Astrocyte (in vitro differentiated cells and primary cell): ENCODE measurements at regions not wholly inside any gene's neighbourhood (a gene's known extent, or its start where the extent isn't known, plus 50 kb on each side); places are given as distances from the start of the nearest gene placed in this dataset.
A peak's percentile ranks its signal among the peaks of the same experiment; 100 is the strongest.

Experiments used
- DNase-seq: peaks from one replicate; pipeline ENCODE4 v3.0.0-alpha.2; 2010; ENCODE audit warnings: low read depth
- FAIRE-seq: peaks from 2 replicates; lab custom pipeline; 2011; peaks lifted over from hg19 to GRCh38; lab: Jason Lieb, UNC
- H2AFZ ChIP-seq: 2 replicates; pipeline ENCODE4 v1.6.0; 2012; ENCODE audit warnings: low read depth, low read length, inconsistent platforms
- H3K27ac ChIP-seq: 2 replicates; pipeline ENCODE4 v1.5.1; 2011; ENCODE audit warnings: low read depth, low read length, inconsistent platforms
- H3K27me3 ChIP-seq: 2 replicates; pipeline ENCODE4 v1.6.0; 2011; ENCODE audit warnings: low read length, inconsistent platforms; ENCODE audit not compliant: insufficient read depth
- H3K36me3 ChIP-seq: 2 replicates; pipeline ENCODE4 v1.5.1; 2011; ENCODE audit warnings: low read length, inconsistent platforms; ENCODE audit not compliant: insufficient read depth
- H3K4me1 ChIP-seq: 2 replicates; pipeline ENCODE4 v1.5.1; 2011; ENCODE audit warnings: low read length, inconsistent platforms; ENCODE audit not compliant: insufficient read depth
- H3K4me2 ChIP-seq: 2 replicates; pipeline ENCODE4 v1.6.0; 2012; ENCODE audit warnings: low read length, inconsistent platforms
- H3K4me3 ChIP-seq: 2 replicates; pipeline ENCODE4 v1.5.1; 2011; ENCODE audit warnings: low read depth, mild to moderate bottlenecking, low read length, inconsistent platforms; ENCODE audit not compliant: insufficient read depth
- H3K79me2 ChIP-seq: 2 replicates; pipeline ENCODE4 v1.6.0; 2012; ENCODE audit warnings: mild to moderate bottlenecking, low read length, inconsistent platforms; ENCODE audit not compliant: insufficient read depth
- H3K9ac ChIP-seq: 2 replicates; pipeline ENCODE4 v1.6.0; 2012; ENCODE audit warnings: mild to moderate bottlenecking, low read length, inconsistent platforms
- H3K9me3 ChIP-seq: 2 replicates; pipeline ENCODE4 v1.5.1; 2012; ENCODE audit warnings: low read depth, mild to moderate bottlenecking, low read length, inconsistent platforms; ENCODE audit not compliant: insufficient read depth
- H4K20me1 ChIP-seq: 2 replicates; pipeline ENCODE4 v1.6.0; 2012; ENCODE audit warnings: low read length, inconsistent platforms; ENCODE audit not compliant: insufficient read depth
- H3K27ac Mint-ChIP-seq: one replicate; pipeline ENCODE4 v1.8.0; 2021; ENCODE audit warnings: mild to moderate bottlenecking, mixed read lengths; ENCODE audit not compliant: unreplicated experiment
- H3K27me3 Mint-ChIP-seq: one replicate; pipeline ENCODE4 v1.8.0; 2021; ENCODE audit warnings: low read depth, mixed read lengths; ENCODE audit not compliant: unreplicated experiment
- H3K36me3 Mint-ChIP-seq: one replicate; pipeline ENCODE4 v1.8.0; 2021; ENCODE audit warnings: low read depth, mixed read lengths; ENCODE audit not compliant: unreplicated experiment
- H3K4me1 Mint-ChIP-seq: one replicate; pipeline ENCODE4 v1.8.0; 2021; ENCODE audit warnings: low read depth, mixed read lengths; ENCODE audit not compliant: unreplicated experiment
- H3K4me3 Mint-ChIP-seq: one replicate; pipeline ENCODE4 v1.8.0; 2021; ENCODE audit warnings: mild to moderate bottlenecking, moderate library complexity, mixed read lengths; ENCODE audit not compliant: unreplicated experiment
- H3K9me3 Mint-ChIP-seq: one replicate; pipeline ENCODE4 v1.8.0; 2021; ENCODE audit warnings: mild to moderate bottlenecking, mixed read lengths; ENCODE audit not compliant: unreplicated experiment
- CTCF ChIP-seq: IDR thresholded peaks from 2 replicates; pipeline ENCODE4 v1.5.1; 2011; ENCODE audit warnings: low read depth, mild to moderate bottlenecking, inconsistent platforms, low read length, moderate library complexity; ENCODE audit not compliant: insufficient read depth
- EZH2 ChIP-seq: IDR thresholded peaks from 2 replicates; pipeline ENCODE4 v1.6.1; 2012; ENCODE audit warnings: mild to moderate bottlenecking, low read length, inconsistent platforms; ENCODE audit not compliant: insufficient read depth

- Mint-ChIP-seq H3K27me3 (no peaks in the 10 kb centered on the region), H3K4me1 (peaks cover 3% of the 10 kb centered on the region), H3K4me3 (no peak overlapping the region), H3K36me3 (no peaks in the 10 kb centered on the region), H3K9me3 (no peaks in the 10 kb centered on the region), H3K27ac (no peak overlapping the region)
- H3K79me2 ChIP-seq: no peaks in the 10 kb centered on the region
- H4K20me1 ChIP-seq: no peaks in the 10 kb centered on the region
- FAIRE-seq: peak; percentile 20
- H3K36me3 ChIP-seq: no peaks in the 10 kb centered on the region
- H3K9me3 ChIP-seq: no peaks in the 10 kb centered on the region
- no peaks in the 10 kb centered on the region for H3K27me3 ChIP-seq
- H2AFZ ChIP-seq: no peak overlapping the region
- H3K9ac ChIP-seq: no peak overlapping the region
- peaks cover 4% of the 10 kb centered on the region for H3K4me1 ChIP-seq
- no peak overlapping the region for H3K4me2 ChIP-seq
- H3K4me3 ChIP-seq: no peak overlapping the region
- DNase-seq: no peak
- TF ChIP-seq EZH2: no peak
- no peak for TF ChIP-seq CTCF
- no peak overlapping the region for H3K27ac ChIP-seq
Measured at GRCh38 chr20:54321352-54322087, 113.6 kb downstream of the PFDN4 start.

- H2AFZ ChIP-seq: no peak overlapping the region
- Mint-ChIP-seq H3K4me3 (no peak overlapping the region), H3K9me3 (no peaks in the 10 kb centered on the region), H3K27me3 (no peaks in the 10 kb centered on the region), H3K4me1 (peaks cover 3% of the 10 kb centered on the region), H3K27ac (no peak overlapping the region), H3K36me3 (no peaks in the 10 kb centered on the region)
- no peaks in the 10 kb centered on the region for H3K27me3 ChIP-seq
- DNase-seq (no peak), FAIRE-seq (no peak)
- no peaks in the 10 kb centered on the region for H3K79me2 ChIP-seq
- no peak overlapping the region for H3K4me3 ChIP-seq
- H3K4me2 ChIP-seq: no peak overlapping the region
- no peaks in the 10 kb centered on the region for H3K9me3 ChIP-seq
- H3K4me1 ChIP-seq: peaks cover 4% of the 10 kb centered on the region
- no peak overlapping the region for H3K9ac ChIP-seq
- H4K20me1 ChIP-seq: no peaks in the 10 kb centered on the region
- TF ChIP-seq EZH2 (no peak), CTCF (no peak)
- H3K27ac ChIP-seq: no peak overlapping the region
- H3K36me3 ChIP-seq: no peaks in the 10 kb centered on the region
Measured at GRCh38 chr20:54323227-54323734, 115.4 kb downstream of the PFDN4 start.

- no peak overlapping the region for H3K27ac Mint-ChIP-seq
- Histone ChIP-seq H3K36me3 (no peaks in the 10 kb centered on the region), H2AFZ (no peak overlapping the region), H3K9ac (no peak overlapping the region), H4K20me1 (no peaks in the 10 kb centered on the region), H3K4me1 (peaks cover 4% of the 10 kb centered on the region), H3K79me2 (no peaks in the 10 kb centered on the region), H3K27me3 (no peaks in the 10 kb centered on the region), H3K4me2 (no peak overlapping the region), H3K27ac (no peak overlapping the region), H3K9me3 (no peaks in the 10 kb centered on the region), H3K4me3 (no peak overlapping the region)
- no peaks in the 10 kb centered on the region for H3K36me3 Mint-ChIP-seq
- no peak for TF ChIP-seq CTCF
- TF ChIP-seq EZH2: no peak
- DNase-seq (no peak), FAIRE-seq (no peak)
- H3K4me1 Mint-ChIP-seq: peaks cover 3% of the 10 kb centered on the region
- no peaks in the 10 kb centered on the region for H3K27me3 Mint-ChIP-seq
- H3K4me3 Mint-ChIP-seq: no peak overlapping the region
- no peaks in the 10 kb centered on the region for H3K9me3 Mint-ChIP-seq
Measured at GRCh38 chr20:54324041-54324440, 116.2 kb downstream of the PFDN4 start.
